Skeletal muscle tissue (tissue), 3 donors: ENCODE measurements at regions not wholly inside any gene's neighbourhood (a gene's known extent, or its start where the extent isn't known, plus 50 kb on each side); places are given as distances from the start of the nearest gene placed in this dataset.

ENCODE experiments used
- H3K27ac ChIP-seq: one replicate; pipeline ENCODE4 v1.7.0; 2013; ENCODE audit warnings: mild to moderate bottlenecking, low read depth, low read length, inconsistent platforms
- H3K27me3 ChIP-seq, 3 donors: one replicate each; pipeline ENCODE4 v1.7.0; 2013; ENCODE audit warnings: low read length in 3 of 3; ENCODE audit not compliant: control insufficient read depth in 3 of 3, insufficient read depth in 3 of 3
- H3K36me3 ChIP-seq, 3 donors: one replicate each; pipeline ENCODE4 v1.7.0; 2013; ENCODE audit warnings: low read length in 3 of 3; ENCODE audit not compliant: control insufficient read depth in 3 of 3, insufficient read depth in 3 of 3
- H3K4me1 ChIP-seq, 3 donors: one replicate each; pipeline ENCODE4 v1.7.0; 2013; ENCODE audit warnings: low read length in 3 of 3, mild to moderate bottlenecking in 3 of 3; ENCODE audit not compliant: control insufficient read depth in 3 of 3, insufficient read depth in 3 of 3
- H3K4me3 ChIP-seq, 3 donors: one replicate each; pipeline ENCODE4 v1.7.0; 2013; ENCODE audit warnings: low read length in 3 of 3
- H3K9ac ChIP-seq, 3 donors: one replicate each; pipeline ENCODE4 v1.7.0; 2013; ENCODE audit warnings: low read length in 3 of 3, mild to moderate bottlenecking in 3 of 3, moderate library complexity in 2 of 3, low read depth in 1 of 3
- H3K9me3 ChIP-seq, 3 donors: one replicate each; pipeline ENCODE4 v1.7.0; 2013; ENCODE audit warnings: low read length in 3 of 3; ENCODE audit not compliant: control insufficient read depth in 3 of 3
- donor health status: Osteomylitis.

DNA sequence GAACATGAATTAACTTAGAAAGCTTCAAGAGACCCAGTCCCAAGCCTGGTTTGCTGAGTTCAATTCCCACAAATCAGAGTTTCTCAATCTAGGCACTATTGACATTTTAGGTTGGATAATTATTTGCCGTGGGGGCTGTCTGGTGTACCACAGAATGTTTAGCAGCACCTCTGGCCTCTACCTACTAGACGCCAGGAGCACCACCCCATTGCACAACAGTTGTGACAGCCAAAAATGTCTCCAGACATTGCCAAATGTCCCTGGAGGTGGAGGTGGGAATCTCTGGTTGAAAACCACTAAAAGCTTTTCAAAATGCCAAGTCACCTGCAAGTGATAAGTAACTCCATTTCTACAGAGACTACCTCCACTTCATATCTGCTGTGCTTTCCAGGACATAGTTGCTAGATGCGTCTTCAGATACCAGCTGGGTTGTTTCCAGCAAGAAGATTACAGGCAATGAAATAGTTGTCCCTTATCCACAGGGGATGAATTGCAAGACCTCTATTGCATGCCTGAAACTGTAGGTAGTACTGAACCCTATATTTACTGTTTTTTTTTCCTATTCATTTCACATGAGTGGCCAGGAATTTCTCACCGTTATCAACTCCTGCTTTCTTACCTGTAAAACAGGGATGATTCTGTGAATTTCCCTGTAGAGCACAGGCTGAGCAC, 554.3 kb downstream of the ZEB2 start:
- H3K4me3 ChIP-seq, result no peak overlapping the region
- H3K9ac ChIP-seq, result no peak overlapping the region
- no peaks in the 10 kb centered on the region for H3K27me3 ChIP-seq
- H3K27ac ChIP-seq, result no peak overlapping the region
- H3K4me1 ChIP-seq, result no peaks in the 10 kb centered on the region
- no peaks in the 10 kb centered on the region for H3K36me3 ChIP-seq
- no peaks in the 10 kb centered on the region for H3K9me3 ChIP-seq

DNA sequence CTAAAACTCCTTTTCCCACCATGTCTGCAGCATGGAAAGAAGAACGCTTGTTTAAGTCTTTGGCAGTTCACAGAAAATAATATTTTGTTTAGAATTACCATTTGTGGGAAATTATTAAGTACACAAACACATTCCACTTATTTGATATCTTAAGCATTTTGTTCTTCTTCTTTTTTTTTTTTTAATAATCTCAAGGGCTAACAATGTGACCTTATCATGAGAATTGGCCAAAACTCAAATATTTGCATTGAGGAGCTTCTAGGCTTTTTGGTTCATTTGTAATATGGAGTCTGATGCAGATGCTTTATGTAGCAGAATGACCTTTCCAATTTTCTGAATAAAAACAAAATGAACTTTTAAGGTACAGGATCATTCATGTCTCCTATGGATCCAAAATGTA, 555.0 kb downstream of the ZEB2 start:
- no peaks in the 10 kb centered on the region for H3K27me3 ChIP-seq
- no peak overlapping the region for H3K27ac ChIP-seq
- H3K4me3 ChIP-seq, result no peak overlapping the region
- H3K36me3 ChIP-seq, result no peaks in the 10 kb centered on the region
- H3K9ac ChIP-seq, result no peak overlapping the region
- no peaks in the 10 kb centered on the region for H3K9me3 ChIP-seq
- no peaks in the 10 kb centered on the region for H3K4me1 ChIP-seq

DNA sequence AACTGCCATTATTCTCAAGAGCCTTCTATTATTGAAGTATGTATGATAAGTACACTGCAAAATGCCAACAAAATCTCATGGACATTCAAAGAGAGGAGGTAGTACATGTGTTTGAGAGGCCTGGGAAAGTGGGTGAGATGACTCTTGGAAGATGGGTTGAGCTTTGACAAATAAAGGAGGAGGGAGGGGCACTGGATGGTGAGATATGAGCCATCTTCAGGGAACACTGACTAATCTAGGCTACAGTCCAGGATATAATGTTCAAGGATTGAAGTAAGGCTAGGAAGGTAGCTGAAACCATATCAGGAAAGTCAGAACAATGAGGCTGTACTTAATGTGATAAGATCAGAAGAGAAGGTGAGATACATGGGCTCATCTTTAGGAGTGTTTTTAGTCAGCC, 559.7 kb downstream of the ZEB2 start:
- Histone ChIP-seq H3K4me1 (no peaks in the 10 kb centered on the region), H3K9me3 (no peaks in the 10 kb centered on the region), H3K9ac (no peak overlapping the region), H3K36me3 (no peaks in the 10 kb centered on the region), H3K27me3 (no peaks in the 10 kb centered on the region), H3K27ac (no peak overlapping the region), H3K4me3 (no peak overlapping the region)

DNA sequence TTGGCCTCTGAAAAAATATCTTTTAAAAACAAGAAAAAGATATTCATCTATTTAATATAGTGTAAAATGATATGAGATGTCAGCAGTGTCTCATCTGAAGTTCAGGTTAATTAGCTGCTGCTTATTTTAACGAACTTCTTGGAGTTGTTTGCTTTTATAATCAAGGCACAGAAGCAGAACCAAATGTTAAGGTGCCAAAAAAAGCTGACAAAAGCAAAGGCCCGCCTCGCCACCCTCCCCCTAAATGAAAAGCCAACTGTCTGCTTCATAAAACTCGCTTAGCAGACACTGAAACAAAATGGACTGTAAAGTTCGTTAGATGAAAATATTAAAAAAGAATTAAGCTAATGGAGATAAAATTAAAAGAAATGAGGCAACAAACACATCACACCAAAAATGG, 562.6 kb downstream of the ZEB2 start:
- Histone ChIP-seq H3K9me3 (no peaks in the 10 kb centered on the region), H3K4me1 (no peaks in the 10 kb centered on the region)

DNA sequence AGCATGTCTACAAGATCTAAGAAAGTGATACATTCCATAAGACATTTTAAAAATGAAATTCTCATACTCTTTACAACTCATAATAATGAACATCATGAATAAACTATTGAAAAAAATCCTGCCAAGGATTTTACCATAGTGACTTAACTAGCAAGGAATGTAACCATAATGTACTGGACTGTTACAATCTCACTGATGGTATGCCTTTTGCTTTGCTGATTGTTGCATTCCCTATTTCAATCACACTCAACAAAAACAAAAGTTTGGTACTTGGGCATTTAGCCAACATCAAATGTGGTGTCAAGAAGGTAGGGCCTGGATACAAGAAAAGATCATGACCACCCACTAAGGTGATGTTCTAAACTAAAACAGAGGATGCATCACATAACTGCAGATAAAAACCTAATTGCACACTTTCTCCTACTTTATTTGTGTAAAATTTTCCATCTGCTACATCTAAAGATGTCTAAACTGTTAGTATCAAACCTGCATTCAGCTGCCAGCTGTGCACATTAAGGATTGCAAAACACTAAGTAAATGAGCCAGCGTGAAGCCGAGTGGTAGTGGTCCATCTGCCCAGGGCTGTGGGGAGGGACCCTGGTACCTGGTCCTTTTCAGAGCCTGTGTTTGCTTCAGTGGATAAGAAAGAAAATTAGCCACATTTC, 564.4 kb downstream of the ZEB2 start:
- Histone ChIP-seq H3K27me3 (no peaks in the 10 kb centered on the region), H3K4me3 (no peak overlapping the region), H3K27ac (no peak overlapping the region), H3K36me3 (no peaks in the 10 kb centered on the region), H3K4me1 (no peaks in the 10 kb centered on the region), H3K9me3 (no peaks in the 10 kb centered on the region), H3K9ac (no peak overlapping the region)

More for the DNA sequence above, 562.6 kb downstream of the ZEB2 start:
- H3K36me3 ChIP-seq, result no peaks in the 10 kb centered on the region
- H3K4me3 ChIP-seq, result no peak overlapping the region
- H3K27me3 ChIP-seq, result no peaks in the 10 kb centered on the region
- H3K9ac ChIP-seq, result no peak overlapping the region
- no peak overlapping the region for H3K27ac ChIP-seq

DNA sequence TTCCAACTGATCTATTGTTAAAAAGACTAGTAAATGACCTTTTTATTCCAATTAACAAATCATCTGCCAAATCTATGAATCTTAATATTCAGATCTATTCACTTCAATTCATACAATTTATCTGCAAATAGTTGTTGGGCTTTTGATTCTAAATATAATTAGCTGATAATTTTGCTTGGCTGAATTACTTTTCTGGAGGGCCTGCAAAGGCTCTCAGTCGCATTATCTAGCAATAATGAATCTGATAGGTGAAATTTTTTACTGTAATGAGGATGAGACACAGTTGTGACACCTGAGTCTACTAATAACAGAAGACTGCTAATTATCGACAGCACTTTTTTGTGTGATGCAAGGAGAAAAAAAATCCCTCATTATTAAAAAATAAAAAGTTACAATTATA, 565.1 kb downstream of the ZEB2 start:
- H3K9ac ChIP-seq, result no peak overlapping the region
- no peaks in the 10 kb centered on the region for H3K9me3 ChIP-seq
- H3K27ac ChIP-seq, result no peak overlapping the region
- no peaks in the 10 kb centered on the region for H3K4me1 ChIP-seq
- H3K36me3 ChIP-seq, result no peaks in the 10 kb centered on the region
- no peak overlapping the region for H3K4me3 ChIP-seq
- no peaks in the 10 kb centered on the region for H3K27me3 ChIP-seq

DNA sequence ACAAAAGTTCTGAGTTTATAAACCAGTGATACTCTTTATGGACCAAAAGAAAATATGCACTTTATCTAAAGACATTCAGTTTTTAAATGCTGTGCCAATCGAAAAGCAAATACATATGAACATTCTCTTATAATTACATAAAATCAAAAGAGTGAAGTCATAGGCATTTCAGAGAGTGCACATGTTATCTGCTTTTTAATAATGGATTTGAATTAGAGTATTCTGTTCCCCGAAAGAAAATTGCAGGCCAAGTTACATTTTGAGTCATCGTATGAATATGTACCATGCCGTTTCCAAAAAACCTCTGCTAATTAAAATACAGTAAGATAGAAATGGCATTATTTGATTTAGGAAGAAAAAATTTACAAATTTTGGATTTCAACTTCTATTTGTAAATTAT, 565.7 kb downstream of the ZEB2 start:
- Histone ChIP-seq H3K9ac (peak overlapping the region in 1 of 3 donors; percentile 28), H3K4me3 (no peak overlapping the region), H3K36me3 (no peaks in the 10 kb centered on the region), H3K4me1 (no peaks in the 10 kb centered on the region), H3K27me3 (no peaks in the 10 kb centered on the region), H3K9me3 (no peaks in the 10 kb centered on the region), H3K27ac (no peak overlapping the region)

DNA sequence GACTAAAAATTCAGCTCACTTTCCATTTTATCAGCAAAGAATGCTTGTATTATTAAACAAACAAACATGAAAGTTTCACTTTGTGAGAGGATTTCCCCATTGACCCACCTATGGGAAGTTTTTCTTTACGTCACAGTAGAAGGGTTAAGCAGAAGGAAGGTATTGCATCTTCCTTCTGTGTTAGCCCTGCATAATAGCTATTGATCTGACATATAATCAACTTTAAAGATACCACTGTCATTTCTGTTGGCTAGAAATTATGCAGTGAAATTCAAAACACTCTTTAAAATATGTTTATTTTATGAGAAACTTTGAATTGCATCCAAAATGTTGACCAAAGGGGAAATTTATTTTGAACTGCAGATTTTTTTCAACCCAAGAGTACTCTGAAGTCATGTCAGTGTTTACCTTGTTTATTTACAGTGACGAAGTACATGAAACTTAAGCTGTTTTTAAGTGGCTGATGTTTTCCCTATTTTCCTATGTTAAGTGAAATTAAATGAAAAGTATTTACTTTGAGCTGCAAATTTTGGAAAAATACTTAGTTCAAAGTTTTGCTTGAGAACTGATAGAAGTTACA, 566.4 kb downstream of the ZEB2 start:
- Histone ChIP-seq H3K27ac (no peak overlapping the region), H3K27me3 (no peaks in the 10 kb centered on the region), H3K9ac (no peak overlapping the region), H3K36me3 (no peaks in the 10 kb centered on the region), H3K4me1 (no peaks in the 10 kb centered on the region), H3K4me3 (no peak overlapping the region), H3K9me3 (no peaks in the 10 kb centered on the region)

DNA sequence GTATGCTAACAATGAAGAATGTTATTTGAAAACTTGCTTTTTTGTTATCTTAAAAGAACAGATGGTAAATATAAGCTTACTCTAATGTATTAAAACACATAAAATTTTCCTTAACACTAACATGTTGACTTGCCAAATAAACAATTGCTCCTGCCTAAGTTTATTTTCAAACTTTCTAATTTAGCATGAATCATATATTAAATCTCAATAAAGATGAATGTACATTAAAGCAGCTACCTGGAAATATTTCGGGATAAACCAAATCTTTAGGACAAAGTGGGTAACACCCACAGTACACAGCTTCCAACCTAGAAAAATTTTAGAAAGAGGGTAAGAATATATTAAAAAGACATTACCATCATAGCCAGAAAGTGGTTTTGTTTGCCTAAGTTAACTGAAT, 567.4 kb downstream of the ZEB2 start:
- Histone ChIP-seq H3K27ac (no peak overlapping the region), H3K9ac (peak overlapping the region in 1 of 3 donors; percentile 4), H3K9me3 (no peaks in the 10 kb centered on the region), H3K4me1 (no peaks in the 10 kb centered on the region), H3K4me3 (no peak overlapping the region), H3K36me3 (no peaks in the 10 kb centered on the region), H3K27me3 (no peaks in the 10 kb centered on the region)

DNA sequence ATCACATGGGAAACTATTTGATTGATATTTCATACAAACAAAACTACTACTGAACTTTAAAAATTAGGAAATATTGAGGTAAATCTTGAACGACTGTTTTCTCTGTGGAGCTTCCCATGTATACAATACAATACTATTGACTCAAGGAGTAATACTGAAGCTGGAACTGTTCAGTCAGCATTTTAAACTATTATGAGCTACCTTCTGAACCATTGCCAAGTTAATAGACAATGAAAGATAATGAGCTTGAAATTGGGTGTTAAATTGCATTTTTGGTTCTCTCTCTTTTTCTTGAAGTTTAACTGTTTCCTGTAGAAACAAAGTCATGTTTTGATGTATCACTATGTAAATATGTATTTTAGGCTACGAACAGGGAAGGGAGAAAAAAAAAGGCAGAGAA, 569.2 kb downstream of the ZEB2 start:
- H3K27me3 ChIP-seq, result no peaks in the 10 kb centered on the region
- no peak overlapping the region for H3K9ac ChIP-seq

More for the DNA sequence above, 569.2 kb downstream of the ZEB2 start:
- no peaks in the 10 kb centered on the region for H3K9me3 ChIP-seq
- H3K4me3 ChIP-seq, result no peak overlapping the region
- no peaks in the 10 kb centered on the region for H3K36me3 ChIP-seq
- no peaks in the 10 kb centered on the region for H3K4me1 ChIP-seq
- no peak overlapping the region for H3K27ac ChIP-seq
